Immature natural killer cell (primary cell): ENCODE measurements at regions not wholly inside any gene's neighbourhood (a gene's known extent, or its start where the extent isn't known, plus 50 kb on each side); places are given as distances from the start of the nearest gene placed in this dataset.

Source experiments
- DNase-seq, 3 donors: peaks; one replicate each; pipeline ENCODE4 v3.0.0; 2022; ENCODE audit warnings: mixed read lengths in 1 of 3
- H3K27ac Mint-ChIP-seq, 6 donors: one replicate each; pipeline ENCODE4 v1.8.0; 2020; ENCODE audit warnings: mixed read lengths in 6 of 6, mild to moderate bottlenecking in 5 of 6, inconsistent platforms in 4 of 6, moderate library complexity in 3 of 6
- H3K27me3 Mint-ChIP-seq, 3 donors: one replicate each; pipeline ENCODE4 v1.8.0; 2020 to 2021; ENCODE audit warnings: low read depth in 3 of 3, mild to moderate bottlenecking in 3 of 3, mixed read lengths in 3 of 3, moderate library complexity in 3 of 3, inconsistent platforms in 1 of 3
- H3K36me3 Mint-ChIP-seq, 3 donors: one replicate each; pipeline ENCODE4 v1.8.0; 2020; ENCODE audit warnings: mixed read lengths in 3 of 3, inconsistent platforms in 2 of 3, mild to moderate bottlenecking in 2 of 3
- H3K4me1 Mint-ChIP-seq, 2 donors: one replicate each; pipeline ENCODE4 v1.8.0; 2020; ENCODE audit warnings: inconsistent platforms in 2 of 2, mild to moderate bottlenecking in 2 of 2, mixed read lengths in 2 of 2, moderate library complexity in 1 of 2
- H3K4me3 Mint-ChIP-seq, 5 donors: one replicate each; pipeline ENCODE4 v1.8.0; 2020; ENCODE audit warnings: mild to moderate bottlenecking in 5 of 5, mixed read lengths in 5 of 5, inconsistent platforms in 3 of 5, moderate library complexity in 3 of 5
- H3K9me3 Mint-ChIP-seq, 6 donors: one replicate each; pipeline ENCODE4 v1.8.0; 2020; ENCODE audit warnings: mild to moderate bottlenecking in 6 of 6, mixed read lengths in 6 of 6, inconsistent platforms in 4 of 6, moderate library complexity in 3 of 6

DNA sequence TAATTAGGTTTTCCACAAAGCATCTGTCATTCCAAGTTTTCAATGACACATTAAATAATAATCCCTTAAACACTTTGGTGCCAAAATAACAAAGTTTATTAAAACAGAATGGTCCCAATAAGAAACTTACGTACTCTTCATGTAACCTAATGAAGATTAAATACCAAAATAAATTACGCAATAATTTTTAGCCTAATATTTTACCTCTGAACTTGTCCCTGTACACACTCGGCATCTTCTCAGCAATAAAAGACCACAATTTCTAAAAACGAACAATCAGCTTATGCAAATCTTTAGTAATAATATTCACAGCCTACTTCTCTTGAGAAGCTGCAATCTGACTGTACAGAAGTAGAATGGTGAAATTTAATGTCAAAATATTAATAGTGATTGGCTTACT is 163.6 kb downstream of the ZDHHC21 start:
- Mint-ChIP-seq H3K27ac (no peak overlapping the region), H3K4me3 (no peak overlapping the region), H3K36me3 (no peaks in the 10 kb centered on the region), H3K27me3 (peaks cover 0 to 3% (median 0%) of the 10 kb centered on the region in 3 donors), H3K4me1 (no peaks in the 10 kb centered on the region), H3K9me3 (peaks cover 0 to 4% (median 1%) of the 10 kb centered on the region in 6 donors)
- no peak for DNase-seq

DNA sequence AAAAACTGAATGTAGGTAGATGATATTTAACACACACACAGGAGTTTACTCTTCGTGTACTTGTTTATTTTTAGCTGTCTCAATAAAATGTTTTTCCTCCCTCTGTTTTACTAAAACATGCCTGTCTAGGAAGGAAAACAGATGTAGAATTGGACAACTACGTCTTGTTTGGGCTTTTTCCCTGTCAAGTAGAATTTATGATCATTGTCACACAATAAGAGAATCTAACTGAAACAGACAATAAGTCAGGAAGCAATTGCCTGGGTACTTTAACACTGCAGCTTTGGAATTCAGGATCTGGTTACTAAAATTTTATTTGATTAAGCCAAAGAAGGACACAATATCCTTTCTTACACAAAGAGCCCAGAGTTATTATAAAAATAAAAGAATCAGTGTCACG is 164.2 kb downstream of the ZDHHC21 start:
- peaks cover 0 to 3% (median 0%) of the 10 kb centered on the region in 3 donors for H3K27me3 Mint-ChIP-seq
- no peak overlapping the region for H3K27ac Mint-ChIP-seq
- H3K36me3 Mint-ChIP-seq, result no peaks in the 10 kb centered on the region
- H3K4me3 Mint-ChIP-seq, result no peak overlapping the region
- H3K9me3 Mint-ChIP-seq, result peaks cover 0 to 4% (median 1%) of the 10 kb centered on the region in 6 donors
- no peaks in the 10 kb centered on the region for H3K4me1 Mint-ChIP-seq
- DNase-seq, result no peak

DNA sequence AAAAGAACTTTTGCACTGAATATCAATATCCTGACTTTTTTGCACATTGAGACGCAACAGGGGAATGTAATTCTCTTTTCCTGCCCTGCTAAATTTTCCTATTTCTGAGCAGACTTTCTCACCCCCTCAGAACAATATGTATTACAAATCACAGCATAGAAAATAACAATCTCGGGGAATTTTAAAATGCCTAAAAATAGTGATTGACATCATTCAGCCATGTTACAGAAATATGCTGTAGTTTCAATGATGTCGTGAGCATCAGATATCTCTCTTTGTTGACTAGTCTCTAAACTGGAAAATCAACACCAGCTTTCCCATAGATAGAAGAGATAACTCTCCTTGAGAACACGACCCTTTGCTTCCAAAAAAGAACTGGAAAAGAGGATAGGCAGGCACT is 166.7 kb downstream of the ZDHHC21 start:
- Mint-ChIP-seq H3K36me3 (no peaks in the 10 kb centered on the region), H3K27ac (no peak overlapping the region), H3K4me3 (no peak overlapping the region), H3K9me3 (peaks cover 0 to 4% (median 1%) of the 10 kb centered on the region in 6 donors), H3K27me3 (peaks cover 0 to 5% (median 0%) of the 10 kb centered on the region in 3 donors), H3K4me1 (no peaks in the 10 kb centered on the region)
- no peak for DNase-seq

DNA sequence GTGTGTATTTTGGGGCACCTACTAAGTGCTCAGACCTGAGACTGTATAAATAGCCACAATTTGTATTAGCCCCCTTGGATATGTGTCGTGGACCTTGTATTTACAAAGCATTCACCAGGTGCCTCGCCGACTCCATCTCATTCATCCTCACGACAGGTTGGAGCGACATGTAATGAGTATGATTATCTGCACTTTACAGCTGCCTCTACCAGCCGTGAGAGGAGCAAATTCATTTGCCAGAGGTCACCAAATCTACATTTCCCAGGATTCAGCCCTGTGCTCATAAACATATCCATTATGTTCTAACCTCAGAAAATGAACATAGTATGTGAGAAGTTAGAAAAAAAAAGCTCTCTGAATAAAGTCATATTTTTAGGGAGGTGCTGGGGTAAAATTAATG is 167.4 kb downstream of the ZDHHC21 start:
- no peak for DNase-seq
- H3K27ac Mint-ChIP-seq, result no peak overlapping the region
- H3K4me3 Mint-ChIP-seq, result no peak overlapping the region
- peaks cover 0 to 4% (median under 1%) of the 10 kb centered on the region in 6 donors for H3K9me3 Mint-ChIP-seq
- H3K4me1 Mint-ChIP-seq, result no peaks in the 10 kb centered on the region
- H3K27me3 Mint-ChIP-seq, result peaks cover 0 to 5% (median 0%) of the 10 kb centered on the region in 3 donors
- no peaks in the 10 kb centered on the region for H3K36me3 Mint-ChIP-seq

DNA sequence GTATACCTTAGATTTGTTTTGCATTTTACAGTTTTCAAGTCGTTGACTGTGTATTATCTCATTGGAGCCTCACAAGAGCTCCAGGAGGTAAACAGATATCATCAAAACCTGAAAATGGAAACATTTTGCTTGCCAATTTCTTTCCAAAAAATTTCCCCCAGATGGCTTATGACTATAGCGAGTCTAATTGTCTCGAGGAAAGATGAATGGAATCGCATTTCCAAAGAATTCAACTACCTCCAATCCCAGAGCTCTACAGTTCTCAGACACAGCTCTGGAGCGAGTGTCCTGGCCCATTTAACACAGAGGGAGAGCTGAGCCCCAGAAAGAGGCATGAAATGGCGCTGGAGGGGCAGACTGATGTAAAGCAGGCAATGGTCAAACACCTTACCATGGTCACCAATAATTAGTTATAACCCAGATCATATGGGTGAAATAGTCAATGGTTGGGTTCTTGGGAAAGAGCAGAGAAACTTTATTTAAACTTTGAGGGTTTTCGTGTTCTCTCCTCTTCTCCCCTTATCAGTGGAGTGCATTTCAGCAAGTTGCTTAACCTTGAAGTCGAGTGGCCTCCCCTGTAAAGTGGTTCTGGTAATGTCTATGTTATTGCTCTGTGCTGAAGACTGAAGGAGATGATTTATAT is 168.2 kb downstream of the ZDHHC21 start:
- Mint-ChIP-seq H3K4me3 (no peak overlapping the region), H3K36me3 (no peaks in the 10 kb centered on the region), H3K27me3 (peaks cover 0 to 5% (median 0%) of the 10 kb centered on the region in 3 donors), H3K9me3 (peaks cover 0 to 2% (median 0%) of the 10 kb centered on the region in 6 donors), H3K27ac (no peak overlapping the region), H3K4me1 (no peaks in the 10 kb centered on the region)
- DNase-seq, result no peak

DNA sequence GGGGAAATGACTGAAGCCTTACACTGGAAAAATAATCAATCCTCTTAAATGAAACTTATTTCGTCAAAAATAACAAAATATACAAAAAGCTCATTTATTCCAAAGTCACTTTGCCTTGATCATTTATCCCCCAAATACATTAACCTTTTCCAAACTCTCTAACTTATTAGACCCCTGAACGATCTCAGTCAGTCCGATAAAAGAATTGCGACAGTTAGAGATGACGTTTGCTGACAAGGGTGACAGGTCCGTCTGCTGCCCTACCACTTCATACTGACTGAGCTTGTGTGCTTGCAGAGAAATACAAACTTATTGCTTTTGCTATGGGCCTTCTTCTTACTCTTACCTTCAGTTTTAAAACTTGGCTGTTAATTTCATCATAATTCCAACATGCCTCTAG is 169.7 kb downstream of the ZDHHC21 start:
- H3K9me3 Mint-ChIP-seq, result no peaks in the 10 kb centered on the region
- H3K27me3 Mint-ChIP-seq, result peaks cover 0 to 2% (median under 1%) of the 10 kb centered on the region in 3 donors
- H3K27ac Mint-ChIP-seq, result no peak overlapping the region
- no peaks in the 10 kb centered on the region for H3K36me3 Mint-ChIP-seq
- DNase-seq, result no peak
- no peak overlapping the region for H3K4me3 Mint-ChIP-seq
- H3K4me1 Mint-ChIP-seq, result no peaks in the 10 kb centered on the region

DNA sequence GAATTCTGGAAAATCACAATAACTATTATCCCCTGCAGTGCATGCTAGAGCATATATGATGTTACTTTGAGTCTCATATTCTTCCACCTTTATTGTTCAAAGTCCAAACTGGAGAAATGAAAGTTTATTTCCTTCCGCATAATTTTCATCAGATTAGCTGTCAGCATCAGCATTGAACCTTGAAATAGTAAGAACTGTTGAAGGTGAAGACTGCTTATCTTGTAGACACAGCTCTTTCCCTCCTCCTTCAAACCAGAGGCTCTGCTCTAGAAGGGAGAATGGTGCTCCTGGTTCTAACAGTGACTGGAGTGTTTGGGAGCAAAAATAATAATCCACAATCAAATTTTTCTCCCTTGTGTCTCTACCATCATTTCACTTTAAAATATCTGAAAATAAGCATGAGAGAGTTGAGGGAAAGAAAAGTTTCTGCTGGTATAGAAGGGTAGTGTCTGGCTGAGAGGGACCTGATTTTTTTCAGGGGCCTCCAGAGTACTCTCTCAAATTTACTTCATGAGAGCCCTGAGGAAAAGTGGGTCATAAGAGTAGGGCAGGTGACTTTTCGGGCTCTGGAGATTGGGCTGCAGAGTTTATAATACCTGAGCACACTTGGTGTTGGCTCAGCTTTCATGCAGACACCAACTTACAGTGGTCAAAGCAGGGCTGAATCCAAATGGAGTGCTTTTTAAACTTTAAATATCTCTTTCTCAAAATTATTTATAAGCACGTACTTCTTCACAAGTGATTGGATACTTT is 170.4 kb downstream of the ZDHHC21 start:
- Mint-ChIP-seq H3K4me3 (no peak overlapping the region), H3K9me3 (peaks cover 0 to 5% (median 0%) of the 10 kb centered on the region in 6 donors), H3K4me1 (no peaks in the 10 kb centered on the region), H3K27me3 (peaks cover 0 to 2% (median 2%) of the 10 kb centered on the region in 3 donors), H3K36me3 (no peaks in the 10 kb centered on the region), H3K27ac (no peak overlapping the region)
- DNase-seq, result no peak

DNA sequence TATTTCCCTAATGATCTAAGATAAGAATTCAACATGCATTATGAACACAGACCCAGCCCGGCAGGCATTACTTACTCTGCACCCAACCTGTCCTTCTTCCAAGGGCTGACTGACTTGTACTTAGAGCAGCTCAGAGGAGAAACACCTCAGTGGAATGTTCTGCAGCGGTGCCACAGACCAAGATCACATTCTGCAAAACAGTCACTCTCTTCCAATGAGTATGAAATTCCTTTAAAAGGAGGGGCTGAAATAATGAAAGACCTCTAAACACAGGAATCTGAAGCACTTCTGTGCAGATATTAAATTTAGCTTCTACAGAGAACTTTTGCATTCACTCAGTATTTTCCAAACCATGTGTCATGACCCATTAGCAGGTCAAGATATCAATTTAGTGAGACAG is 172.9 kb downstream of the ZDHHC21 start:
- peaks cover 0 to 2% (median 2%) of the 10 kb centered on the region in 3 donors for H3K27me3 Mint-ChIP-seq
- no peak overlapping the region for H3K27ac Mint-ChIP-seq
- no peaks in the 10 kb centered on the region for H3K36me3 Mint-ChIP-seq
- H3K4me3 Mint-ChIP-seq, result no peak overlapping the region
- peaks cover 0 to 12% (median under 1%) of the 10 kb centered on the region in 6 donors for H3K9me3 Mint-ChIP-seq
- DNase-seq, result no peak
- H3K4me1 Mint-ChIP-seq, result no peaks in the 10 kb centered on the region

DNA sequence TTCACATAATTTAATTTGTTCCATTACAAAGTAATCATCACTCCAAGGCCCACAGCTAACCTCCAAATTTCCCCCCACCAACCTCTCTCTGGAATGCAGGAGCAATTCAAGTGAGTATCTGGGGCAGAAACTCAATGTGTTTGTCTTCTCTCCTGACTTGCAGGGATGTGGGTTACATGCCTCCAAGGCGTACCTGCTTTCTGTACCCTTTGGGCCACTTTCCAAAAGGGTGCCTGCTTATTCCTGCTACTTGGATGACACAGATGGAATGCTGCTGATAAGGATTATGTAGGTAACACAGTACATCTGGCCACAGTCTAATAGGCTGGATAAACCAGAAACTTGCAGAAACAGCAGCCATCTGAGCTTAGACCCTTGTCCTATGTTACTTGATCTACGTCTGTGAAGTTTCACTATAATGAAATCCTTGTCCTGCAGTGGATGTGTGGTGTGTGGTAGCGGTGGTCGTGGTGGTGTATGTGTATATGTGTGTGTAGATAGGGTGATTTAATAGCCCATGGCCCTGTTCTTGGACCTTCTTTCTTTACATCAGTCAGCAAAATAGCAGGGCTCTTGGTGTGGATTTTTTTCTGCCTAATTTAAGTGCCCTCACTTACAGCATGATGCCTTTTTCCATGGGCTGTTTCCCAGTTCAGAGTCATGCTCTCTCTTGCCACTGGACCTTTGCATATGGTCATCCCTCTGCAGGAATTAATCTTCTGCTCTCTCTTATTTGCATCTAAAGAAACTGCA is 175.9 kb downstream of the ZDHHC21 start:
- Mint-ChIP-seq H3K4me1 (no peaks in the 10 kb centered on the region), H3K27me3 (peaks cover 0 to 2% (median 2%) of the 10 kb centered on the region in 3 donors), H3K36me3 (no peaks in the 10 kb centered on the region), H3K9me3 (peaks cover 0 to 12% (median 1%) of the 10 kb centered on the region in 6 donors), H3K4me3 (no peak overlapping the region), H3K27ac (no peak overlapping the region)
- no peak for DNase-seq

DNA sequence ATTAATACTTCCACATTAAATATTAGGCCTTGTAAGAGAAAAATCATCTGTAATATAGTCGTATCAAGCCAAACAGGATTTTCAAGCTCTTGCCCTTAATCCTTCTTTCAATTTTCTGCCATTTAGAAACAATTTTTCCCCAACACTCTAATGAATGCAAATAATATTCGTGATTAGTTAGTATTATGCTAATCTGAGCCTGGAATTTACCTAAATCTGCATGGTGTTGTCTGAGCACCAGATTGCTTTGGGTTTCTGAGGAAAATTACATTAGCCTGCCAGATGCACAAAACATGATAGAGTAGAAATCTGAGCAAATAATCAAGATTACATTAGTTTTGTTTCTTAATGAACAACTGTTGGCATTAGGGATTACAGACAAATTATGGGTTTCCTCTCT is 176.6 kb downstream of the ZDHHC21 start:
- DNase-seq, result no peak
- peaks cover 0 to 12% (median 1%) of the 10 kb centered on the region in 6 donors for H3K9me3 Mint-ChIP-seq
- no peak overlapping the region for H3K4me3 Mint-ChIP-seq
- H3K27ac Mint-ChIP-seq, result no peak overlapping the region
- H3K4me1 Mint-ChIP-seq, result no peaks in the 10 kb centered on the region
- no peaks in the 10 kb centered on the region for H3K36me3 Mint-ChIP-seq
- peaks cover 0 to 2% (median 2%) of the 10 kb centered on the region in 3 donors for H3K27me3 Mint-ChIP-seq

DNA sequence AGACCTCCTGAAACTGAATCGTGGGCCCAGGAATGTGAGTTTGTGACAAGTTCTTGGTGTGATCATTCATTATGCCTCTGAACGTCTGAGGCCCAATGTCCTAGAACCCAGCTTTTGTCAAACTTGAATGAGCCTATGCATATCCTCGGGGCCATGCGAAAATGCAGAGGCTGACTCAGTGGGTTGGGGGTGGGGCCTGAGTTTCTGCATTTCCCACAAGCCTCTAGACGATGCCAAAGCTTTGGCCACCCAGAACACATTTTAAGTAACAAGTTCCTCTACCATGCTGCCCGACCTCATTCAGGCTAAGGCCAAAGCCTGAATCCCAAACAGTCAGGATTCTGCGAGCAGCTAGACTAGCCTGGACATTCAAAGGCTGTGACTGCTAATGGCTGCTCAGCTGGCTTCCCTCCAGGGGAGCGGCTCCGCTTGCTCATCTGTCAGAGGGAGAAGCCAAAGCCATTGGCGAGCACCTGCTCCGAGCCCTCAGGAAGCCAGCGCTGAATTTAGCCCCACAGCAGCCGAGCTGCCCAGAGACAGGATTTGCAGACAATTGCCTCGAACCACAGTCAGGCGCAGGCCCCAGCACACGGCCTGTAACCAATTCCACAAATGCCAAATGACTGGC is 177.5 kb downstream of the ZDHHC21 start:
- Mint-ChIP-seq H3K27ac (no peak overlapping the region), H3K4me3 (no peak overlapping the region), H3K4me1 (no peaks in the 10 kb centered on the region)

DNA sequence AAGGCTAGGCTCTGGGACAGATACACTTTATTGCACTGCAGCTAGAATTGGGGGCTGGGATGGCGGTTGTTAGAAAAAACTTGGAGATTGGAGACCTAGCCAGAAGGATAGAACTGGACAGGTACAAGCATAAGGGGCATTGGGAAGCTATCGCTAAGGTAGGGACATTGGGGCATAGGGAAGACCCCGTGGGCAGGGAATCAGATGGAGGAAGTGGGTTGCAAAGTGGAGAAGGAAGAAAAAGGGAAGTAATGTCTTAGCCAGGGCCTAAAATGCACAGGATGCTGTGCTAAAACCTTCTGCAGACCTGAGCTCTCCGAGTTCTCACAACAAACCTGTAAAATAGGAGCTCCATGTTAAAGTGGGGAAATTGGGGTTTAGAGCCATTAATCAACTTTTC is 178.2 kb downstream of the ZDHHC21 start:
- Mint-ChIP-seq H3K4me3 (no peak overlapping the region), H3K27ac (peak overlapping the region in 1 of 6 donors; percentile 6), H3K36me3 (no peaks in the 10 kb centered on the region), H3K4me1 (no peaks in the 10 kb centered on the region), H3K9me3 (peaks cover 0 to 12% (median 1%) of the 10 kb centered on the region in 6 donors), H3K27me3 (peaks cover 0 to 2% (median 2%) of the 10 kb centered on the region in 3 donors)
- DNase-seq, result no peak

More for the DNA sequence above, 177.5 kb downstream of the ZDHHC21 start:
- Mint-ChIP-seq H3K9me3 (peaks cover 0 to 12% (median 1%) of the 10 kb centered on the region in 6 donors), H3K27me3 (peaks cover 0 to 2% (median 2%) of the 10 kb centered on the region in 3 donors), H3K36me3 (no peaks in the 10 kb centered on the region)
- no peak for DNase-seq

DNA sequence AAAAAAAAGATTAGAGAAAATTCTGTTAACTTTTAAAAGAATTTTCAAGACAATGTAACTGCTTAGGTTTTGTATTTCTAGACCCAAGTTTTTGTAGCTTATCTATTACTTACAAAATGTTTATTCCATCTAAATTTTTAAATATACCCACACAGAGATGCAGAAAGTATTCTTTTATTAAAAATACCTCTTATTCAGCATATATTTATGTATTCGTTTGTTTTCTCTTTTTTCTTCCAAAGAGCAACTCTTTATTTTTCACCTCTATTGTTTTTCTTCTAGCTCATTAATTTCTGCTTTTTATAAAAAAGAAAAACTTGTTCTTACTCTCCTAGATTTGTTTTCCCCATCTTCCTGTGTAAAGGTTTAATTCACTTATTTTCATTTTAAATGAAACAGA is 180.3 kb downstream of the ZDHHC21 start:
- no peaks in the 10 kb centered on the region for H3K4me1 Mint-ChIP-seq
- no peak overlapping the region for H3K4me3 Mint-ChIP-seq
- H3K9me3 Mint-ChIP-seq, result peaks cover 0 to 7% (median 4%) of the 10 kb centered on the region in 6 donors
- no peak overlapping the region for H3K27ac Mint-ChIP-seq
- peaks cover 0 to 6% (median 2%) of the 10 kb centered on the region in 3 donors for H3K27me3 Mint-ChIP-seq
- no peaks in the 10 kb centered on the region for H3K36me3 Mint-ChIP-seq
- no peak for DNase-seq
